M059J (cell line): ENCODE measurements at regions not wholly inside any gene's neighbourhood (a gene's known extent, or its start where the extent isn't known, plus 50 kb on each side); places are given as distances from the start of the nearest gene placed in this dataset.
A peak's percentile ranks its signal among the peaks of the same experiment; 100 is the strongest.
"Not testable (repeated sequence)": the region's sequence is repeated elsewhere in the genome, so short reads cannot be mapped to it uniquely, and the experiment has no call there.

ENCODE experiments used
- DNase-seq: peaks from one replicate; pipeline ENCODE4 v3.0.0-alpha.2; 2012; ENCODE audit warnings: low read depth

GRCh38 chr5:83889971-83890745, 169.5 kb upstream of the HAPLN1 start:
- DNase-seq = no peak

GRCh38 chr5:83877911-83878706, 157.5 kb upstream of the HAPLN1 start:
- DNase-seq = peak; percentile 50

- DNase-seq = no peak
Measured at GRCh38 chr5:83871533-83872395, 151.1 kb upstream of the HAPLN1 start.

- DNase-seq = no peak
Measured at GRCh38 chr5:83866181-83866580, 145.5 kb upstream of the HAPLN1 start.

- no peak for DNase-seq
Measured at GRCh38 chr5:83865579-83865978, 144.9 kb upstream of the HAPLN1 start.

- no peak for DNase-seq
Measured at GRCh38 chr5:83864652-83865051, 144.0 kb upstream of the HAPLN1 start.

- DNase-seq = no peak
Measured at GRCh38 chr5:83857341-83857740, 136.7 kb upstream of the HAPLN1 start.

GRCh38 chr5:83856881-83857280, 136.2 kb upstream of the HAPLN1 start:
- DNase-seq = no peak

- DNase-seq = not testable (repeated sequence)
Measured at GRCh38 chr5:83850412-83850811, 129.8 kb upstream of the HAPLN1 start.

- no peak for DNase-seq
Measured at GRCh38 chr5:83848941-83849340, 128.3 kb upstream of the HAPLN1 start.

GRCh38 chr5:83846624-83847350, 126.1 kb upstream of the HAPLN1 start:
- DNase-seq = no peak

GRCh38 chr5:83844449-83845068, 123.9 kb upstream of the HAPLN1 start:
- peak; percentile 81 for DNase-seq

- DNase-seq = no peak
Measured at GRCh38 chr5:83839788-83840187, 119.1 kb upstream of the HAPLN1 start.

GRCh38 chr5:83839256-83839655, 118.6 kb upstream of the HAPLN1 start:
- DNase-seq = no peak

GRCh38 chr5:83837265-83837907, 116.7 kb upstream of the HAPLN1 start:
- DNase-seq = no peak

GRCh38 chr5:83834306-83834705, 113.7 kb upstream of the HAPLN1 start:
- no peak for DNase-seq

- no peak for DNase-seq
Measured at GRCh38 chr5:83831834-83832233, 111.2 kb upstream of the HAPLN1 start.

GRCh38 chr5:83827111-83827557, 106.5 kb upstream of the HAPLN1 start:
- DNase-seq = peak; percentile 55

- DNase-seq = no peak
Measured at GRCh38 chr5:83817591-83817990, 96.9 kb upstream of the HAPLN1 start.

GRCh38 chr5:83815661-83816060, 95.0 kb upstream of the HAPLN1 start:
- DNase-seq = no peak
